Fibroblast of lung (primary cell): ENCODE measurements at regions not wholly inside any gene's neighbourhood (a gene's known extent, or its start where the extent isn't known, plus 50 kb on each side); places are given as distances from the start of the nearest gene placed in this dataset.
"Not testable (repeated sequence)": the region's sequence is repeated elsewhere in the genome, so short reads cannot be mapped to it uniquely, and the experiment has no call there.

Experiments
- EZH2 ChIP-seq: IDR thresholded peaks from 2 replicates; pipeline ENCODE4 v1.5.1; 2012; ENCODE audit warnings: low read length, control low read depth, mild to moderate bottlenecking; ENCODE audit errors: missing control alignments
- TF ChIP-seq, protein P1 (sequence below), 2 donors: IDR thresholded peaks in 1 of 2; conservative IDR thresholded peaks in 1 of 2; 1 replicate in 1 of 2; 2 replicates in 1 of 2; pipeline ENCODE4 v1.5.1; 2011 to 2012; ENCODE audit warnings: low read length in 2 of 2, control low read depth in 1 of 2, inconsistent platforms in 1 of 2, low read depth in 1 of 2, mild to moderate bottlenecking in 1 of 2

DNA sequence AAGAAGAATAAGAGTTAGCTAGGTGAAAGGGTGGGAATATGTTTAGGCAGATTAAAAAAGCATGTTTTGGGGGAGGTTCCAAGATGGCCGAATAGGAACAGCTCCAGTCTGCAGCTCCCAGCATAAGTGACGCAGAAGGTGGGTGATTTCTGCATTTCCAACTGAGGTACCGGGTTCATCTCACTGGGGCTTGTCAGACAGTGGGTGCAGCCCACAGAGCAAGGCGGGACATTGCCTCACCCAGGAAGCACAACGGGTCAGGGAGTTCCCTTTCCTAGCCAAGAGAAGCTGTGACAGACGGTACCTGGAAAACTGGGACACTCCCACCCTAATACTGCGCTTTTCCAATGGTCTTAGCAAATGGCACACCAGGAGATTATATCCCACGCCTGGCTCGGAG is 60.5 kb upstream of the FMOD start:
- TF ChIP-seq, protein P1, sequence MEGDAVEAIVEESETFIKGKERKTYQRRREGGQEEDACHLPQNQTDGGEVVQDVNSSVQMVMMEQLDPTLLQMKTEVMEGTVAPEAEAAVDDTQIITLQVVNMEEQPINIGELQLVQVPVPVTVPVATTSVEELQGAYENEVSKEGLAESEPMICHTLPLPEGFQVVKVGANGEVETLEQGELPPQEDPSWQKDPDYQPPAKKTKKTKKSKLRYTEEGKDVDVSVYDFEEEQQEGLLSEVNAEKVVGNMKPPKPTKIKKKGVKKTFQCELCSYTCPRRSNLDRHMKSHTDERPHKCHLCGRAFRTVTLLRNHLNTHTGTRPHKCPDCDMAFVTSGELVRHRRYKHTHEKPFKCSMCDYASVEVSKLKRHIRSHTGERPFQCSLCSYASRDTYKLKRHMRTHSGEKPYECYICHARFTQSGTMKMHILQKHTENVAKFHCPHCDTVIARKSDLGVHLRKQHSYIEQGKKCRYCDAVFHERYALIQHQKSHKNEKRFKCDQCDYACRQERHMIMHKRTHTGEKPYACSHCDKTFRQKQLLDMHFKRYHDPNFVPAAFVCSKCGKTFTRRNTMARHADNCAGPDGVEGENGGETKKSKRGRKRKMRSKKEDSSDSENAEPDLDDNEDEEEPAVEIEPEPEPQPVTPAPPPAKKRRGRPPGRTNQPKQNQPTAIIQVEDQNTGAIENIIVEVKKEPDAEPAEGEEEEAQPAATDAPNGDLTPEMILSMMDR (conservative IDR thresholded peaks at IDR 0.05 in 1 of 2, IDR thresholded peaks at IDR 0.05 in 1 of 2; ENCODE audit: low read depth in 1 of 2, low read length in 2 of 2) = not testable (repeated sequence)
- TF ChIP-seq EZH2 = not testable (repeated sequence)
